K562 (cell line): ENCODE measurements at regions not wholly inside any gene's neighbourhood (a gene's known extent, or its start where the extent isn't known, plus 50 kb on each side); places are given as distances from the start of the nearest gene placed in this dataset.
"Not testable (repeated sequence)": the region's sequence is repeated elsewhere in the genome, so short reads cannot be mapped to it uniquely, and the experiment has no call there.

Experiments
- ATAC-seq: fragments of 200-7000 bp; cut with Tn5 transposase; 3 replicates; pipeline ENCODE4 v1.9.1; 2020; ENCODE audit warnings: moderate library complexity
- BruUV-seq: library from RNA; stranded (reverse); fragments of 400-500 nt; replicated peaks from 2 replicates; lab custom pipeline; 2021; lab: Mats Ljungman, UMichigan
- CTCF ChIA-PET: fragments of 300-600 bp; formaldehyde crosslinking; extraction: SDS; loops from one replicate; lab custom pipeline; 2021; ENCODE audit warnings: low intra/inter-chr PET ratio; lab: Yijun Ruan, JAX
- POLR2A ChIA-PET: fragments of 300-600, 350-650 bp; sonication (Branson Sonifier 250); formaldehyde crosslinking; extraction: SDS; loops from one replicate; lab custom pipeline; 2021; ENCODE audit warnings: antibody characterized with exemption, inconsistent platforms; lab: Yijun Ruan, JAX
- DNase-seq, 4 experiments: peaks; one replicate each; pipeline versions ENCODE4 v3.0.0 to v3.0.0-alpha.2; 2011 to 2018; ENCODE audit warnings: low spot score in 3 of 4, mixed read lengths in 3 of 4; ENCODE audit errors: extremely low read depth in 1 of 4
- FAIRE-seq: peaks from 2 replicates; lab custom pipeline; 2011; peaks lifted over from hg19 to GRCh38; lab: Jason Lieb, UNC
- H2AFZ ChIP-seq: 2 replicates; pipeline ENCODE4 v1.6.0; 2011; ENCODE audit warnings: low read depth, low read length, control low read depth, inconsistent platforms
- H3K27ac ChIP-seq: fragments of 200-600 bp; 3 replicates; pipeline ENCODE4 v1.8.0; 2011; ENCODE audit warnings: low read depth, mild to moderate bottlenecking, control low read depth, inconsistent platforms, low read length, moderate library complexity, mixed read lengths; ENCODE audit errors: extremely low read depth
- H3K27me3 ChIP-seq, 2 experiments: fragments of 300-600 bp in 1 of 2; 2 replicates in 1 of 2; 3 replicates in 1 of 2; pipeline versions ENCODE4 v1.6.0 to v1.8.0; 2011; ENCODE audit warnings: inconsistent platforms in 2 of 2, low read length in 2 of 2, mild to moderate bottlenecking in 1 of 2, mixed read lengths in 1 of 2, moderate library complexity in 1 of 2; ENCODE audit not compliant: control insufficient read depth in 2 of 2, insufficient read depth in 2 of 2
- H3K36me3 ChIP-seq: fragments of 300-600 bp; 3 replicates; pipeline ENCODE4 v1.8.0; 2011; ENCODE audit warnings: mild to moderate bottlenecking, low read length, inconsistent platforms; ENCODE audit not compliant: control insufficient read depth, insufficient read depth
- H3K4me1 ChIP-seq, 2 experiments: fragments of 200-600 bp in 1 of 2; replicated peaks in 1 of 2; 2 replicates in 1 of 2; 3 replicates in 1 of 2; pipeline versions ENCODE4 v1.5.1 to v1.8.0; 2011; ENCODE audit warnings: inconsistent platforms in 2 of 2, low read length in 2 of 2, mild to moderate bottlenecking in 1 of 2, mixed read lengths in 1 of 2, moderate library complexity in 1 of 2; ENCODE audit not compliant: control insufficient read depth in 2 of 2, insufficient read depth in 2 of 2
- H3K4me2 ChIP-seq: 2 replicates; pipeline ENCODE4 v1.6.1; 2011; ENCODE audit warnings: low read length, control low read depth, inconsistent platforms, mixed read lengths; ENCODE audit not compliant: insufficient read depth
- H3K4me3 ChIP-seq: fragments of 200-600 bp; sonication (generic), shearing (Covaris generic); 2 replicates; pipeline ENCODE4 v1.5.1; 2016; ENCODE audit warnings: control low read depth, inconsistent platforms
- H3K79me2 ChIP-seq: fragments of 200-600 bp; 3 replicates; pipeline ENCODE4 v1.8.0; 2011; ENCODE audit warnings: low read length, inconsistent platforms; ENCODE audit not compliant: control insufficient read depth, insufficient read depth
- H3K9ac ChIP-seq, 2 experiments: 2 replicates each; pipeline versions ENCODE4 v1.6.0 to v1.6.1; 2011; ENCODE audit warnings: low read depth in 2 of 2, low read length in 2 of 2, control low read depth in 1 of 2, inconsistent platforms in 1 of 2, mild to moderate bottlenecking in 1 of 2, mixed read lengths in 1 of 2; ENCODE audit not compliant: insufficient read depth in 1 of 2
- H3K9me1 ChIP-seq: one replicate; pipeline ENCODE4 v1.6.0; 2011; ENCODE audit warnings: inconsistent platforms, mild to moderate bottlenecking, low read length, moderate library complexity; ENCODE audit not compliant: control insufficient read depth, insufficient read depth
- H3K9me3 ChIP-seq: replicated peaks from 2 replicates; pipeline ENCODE4 v1.5.1; 2011; ENCODE audit warnings: low read depth, low read length, inconsistent platforms; ENCODE audit not compliant: control insufficient read depth, insufficient read depth
- H4K20me1 ChIP-seq: replicated peaks from 2 replicates; pipeline ENCODE4 v1.6.1; 2011; ENCODE audit warnings: low read length, inconsistent platforms, mixed read lengths; ENCODE audit not compliant: control insufficient read depth, insufficient read depth
- BCL6 ChIP-seq: fragments of 250-450 bp; sonication (Bioruptor Pico); IDR thresholded peaks from 2 replicates; pipeline ENCODE4 v1.4.0; 2020
- EGR1 ChIP-seq: fragments of 450-650 bp; conservative IDR thresholded peaks from 2 replicates; pipeline ENCODE4 v1.6.1; 2017; ENCODE audit warnings: mild to moderate bottlenecking
- EP300 ChIP-seq: IDR thresholded peaks from 2 replicates; pipeline ENCODE4 v1.6.1; 2012; ENCODE audit warnings: low read length, improper control_type of control experiment
- LCOR ChIP-seq: sonication (generic); formaldehyde crosslinking; IDR thresholded peaks from 2 replicates; pipeline ENCODE4 v1.8.0; 2022; ENCODE audit warnings: mild to moderate bottlenecking, missing genetic modification reagents
- RBM25 ChIP-seq: fragments of 200-400 bp; formaldehyde crosslinking; IDR thresholded peaks from 2 replicates; pipeline ENCODE4 v1.6.1; 2018; ENCODE audit warnings: low read length, low read depth, moderate library complexity; ENCODE audit not compliant: severe bottlenecking
- SAFB2 ChIP-seq: fragments of 200-400 bp; formaldehyde crosslinking; IDR thresholded peaks from 2 replicates; pipeline ENCODE4 v1.6.1; 2018; ENCODE audit warnings: borderline replicate concordance, low read length, low read depth, moderate library complexity; ENCODE audit not compliant: severe bottlenecking
- SREBF1 ChIP-seq: fragments of 150-350 bp; IDR thresholded peaks from 2 replicates; pipeline ENCODE4 v1.6.1; 2014; ENCODE audit warnings: antibody characterized with exemption, low read depth, low read length, borderline replicate concordance
- ZBTB17 ChIP-seq: fragments of 450-650 bp; formaldehyde crosslinking; IDR thresholded peaks from 2 replicates; pipeline ENCODE4 v1.4.0; 2020; ENCODE audit warnings: mild to moderate bottlenecking
- ZNF146 ChIP-seq: IDR thresholded peaks from one replicate; pipeline ENCODE4 v1.6.1; 2018; ENCODE audit warnings: missing compliant biosample characterization; ENCODE audit not compliant: unreplicated experiment
- WGBS: fragments of 100-300 bp; shearing (Covaris generic); methylation state at CpG from one replicate; pipeline ENCODE4 v1.1.6; 2016; ENCODE audit warnings: low coverage, mixed read lengths; ENCODE audit not compliant: insufficient coverage; ENCODE audit errors: missing lambda C conversion rate; 5-methylcytosine and 5-hydroxymethylcytosine counted together
- in situ Hi-C: fragments of 300-500 bp; cut with MboI; formaldehyde crosslinking; loops from 4 replicates; pipeline ENCODE4 v1.15.0; 2018; ENCODE audit warnings: inconsistent platforms, mixed read lengths
- intact Hi-C: fragments of 100-400 bp; cut with micrococcal nuclease; formaldehyde crosslinking; loops from 2 replicates; pipeline ENCODE4 v1.14.2; 2022
- TF ChIP-seq, protein P1 (sequence below): fragments of 450-650 bp; IDR thresholded peaks from 2 replicates; pipeline ENCODE4 v1.7.1; 2018; ENCODE audit warnings: mild to moderate bottlenecking, low read depth; ENCODE audit not compliant: partially characterized antibody
- TF ChIP-seq, protein P2 (sequence below), 2 experiments: fragments of 450-650 bp; IDR thresholded peaks; 2 replicates each; pipeline ENCODE4 v1.6.1; 2016

DNA sequence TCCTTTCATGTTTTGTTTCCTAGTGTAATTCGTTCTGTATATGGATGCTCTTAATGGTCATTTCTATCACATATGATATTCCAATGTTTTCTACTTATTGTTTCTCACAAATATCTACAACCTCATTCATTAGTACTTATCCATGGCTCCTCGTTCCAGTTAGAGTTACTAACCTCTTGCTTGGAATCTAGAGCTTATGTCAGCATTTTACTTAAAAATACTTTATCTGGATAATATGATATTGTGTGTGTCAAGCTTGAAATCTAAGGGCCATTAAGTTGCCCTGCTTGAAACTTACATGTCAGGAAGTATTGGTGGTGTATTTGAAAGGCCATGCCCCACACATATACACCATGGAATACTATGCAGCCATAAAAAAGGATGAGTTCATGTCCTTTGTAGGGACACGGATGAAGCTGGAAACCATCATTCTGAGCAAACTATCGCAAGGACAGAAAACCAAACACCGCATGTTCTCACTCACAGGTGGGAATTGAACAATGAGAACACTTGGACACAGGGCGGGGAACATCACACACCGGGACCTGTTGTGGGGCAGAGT lies 70.7 kb upstream of the CD302 start:
- H3K4me1 ChIP-seq, intact Hi-C loops, H3K4me2 ChIP-seq, BruUV-seq, in situ Hi-C loops, H4K20me1 ChIP-seq, H3K27ac ChIP-seq, H3K9me3 ChIP-seq, H3K79me2 ChIP-seq, POLR2A ChIA-PET, DNase-seq, H2AFZ ChIP-seq, H3K4me3 ChIP-seq, H3K27me3 ChIP-seq, ATAC-seq, FAIRE-seq, H3K36me3 ChIP-seq, CTCF ChIA-PET, H3K9ac ChIP-seq, H3K9me1 ChIP-seq: not testable (repeated sequence)
- TF ChIP-seq ZNF146 = peak; percentile 64
- peak; percentile 28 for TF ChIP-seq RBM25
- 0% methylated on average over 5 of the region's 7 CpGs for WGBS

DNA sequence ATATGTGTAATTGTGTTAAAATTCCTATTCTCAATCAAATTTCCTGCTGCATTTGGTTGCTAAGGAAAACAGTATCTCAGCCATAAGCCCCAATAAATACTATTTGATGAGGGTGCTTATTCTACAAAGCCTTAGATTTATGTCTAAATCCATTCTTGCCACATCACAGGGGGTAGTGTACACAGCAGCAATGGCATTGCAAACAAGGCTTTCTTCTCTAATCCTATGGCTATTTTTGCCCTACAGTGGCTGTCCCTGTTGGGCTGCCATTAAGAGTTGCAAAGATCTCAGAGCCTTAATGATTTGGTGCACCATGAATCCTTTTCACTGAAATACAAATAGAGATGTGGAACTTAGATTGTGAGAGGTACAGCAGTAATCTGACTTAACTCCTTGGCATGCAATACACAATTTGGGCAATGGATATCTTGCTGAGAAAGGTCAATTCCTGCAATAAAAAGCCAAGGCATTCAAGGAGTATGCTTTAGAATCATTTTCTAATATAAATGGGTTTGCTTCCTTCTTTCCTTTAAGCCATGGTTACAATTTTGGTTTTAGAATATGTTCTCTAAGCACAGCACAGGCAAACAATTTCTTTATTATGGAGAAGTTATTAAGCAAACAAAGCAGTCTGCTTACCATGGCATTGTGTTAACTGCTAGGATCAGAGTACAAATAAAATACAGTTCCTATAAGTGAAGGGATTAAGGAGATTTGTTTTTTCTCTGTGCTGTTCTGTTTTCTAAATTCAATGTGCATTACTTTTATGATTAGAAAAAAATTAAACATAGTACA lies 69.8 kb upstream of the CD302 start:
- Histone ChIP-seq H3K79me2 (no peaks in the 10 kb centered on the region), H3K4me1 (no peaks in the 10 kb centered on the region), H3K27me3 (no peaks in the 10 kb centered on the region), H3K4me2 (no peak overlapping the region), H2AFZ (no peak overlapping the region), H3K9ac (no peak overlapping the region), H3K9me1 (no peaks in the 10 kb centered on the region), H3K9me3 (no peaks in the 10 kb centered on the region), H3K36me3 (no peaks in the 10 kb centered on the region), H3K4me3 (no peak overlapping the region), H4K20me1 (no peaks in the 10 kb centered on the region), H3K27ac (no peak overlapping the region)
- no TSS peak for BruUV-seq
- intact Hi-C loops = no loop called here
- POLR2A ChIA-PET = no interaction called here
- ATAC-seq (no peak), DNase-seq (no peak), FAIRE-seq (no peak)
- in situ Hi-C loops = no loop called here
- CTCF ChIA-PET = no interaction called here
- TF ChIP-seq, protein P1, sequence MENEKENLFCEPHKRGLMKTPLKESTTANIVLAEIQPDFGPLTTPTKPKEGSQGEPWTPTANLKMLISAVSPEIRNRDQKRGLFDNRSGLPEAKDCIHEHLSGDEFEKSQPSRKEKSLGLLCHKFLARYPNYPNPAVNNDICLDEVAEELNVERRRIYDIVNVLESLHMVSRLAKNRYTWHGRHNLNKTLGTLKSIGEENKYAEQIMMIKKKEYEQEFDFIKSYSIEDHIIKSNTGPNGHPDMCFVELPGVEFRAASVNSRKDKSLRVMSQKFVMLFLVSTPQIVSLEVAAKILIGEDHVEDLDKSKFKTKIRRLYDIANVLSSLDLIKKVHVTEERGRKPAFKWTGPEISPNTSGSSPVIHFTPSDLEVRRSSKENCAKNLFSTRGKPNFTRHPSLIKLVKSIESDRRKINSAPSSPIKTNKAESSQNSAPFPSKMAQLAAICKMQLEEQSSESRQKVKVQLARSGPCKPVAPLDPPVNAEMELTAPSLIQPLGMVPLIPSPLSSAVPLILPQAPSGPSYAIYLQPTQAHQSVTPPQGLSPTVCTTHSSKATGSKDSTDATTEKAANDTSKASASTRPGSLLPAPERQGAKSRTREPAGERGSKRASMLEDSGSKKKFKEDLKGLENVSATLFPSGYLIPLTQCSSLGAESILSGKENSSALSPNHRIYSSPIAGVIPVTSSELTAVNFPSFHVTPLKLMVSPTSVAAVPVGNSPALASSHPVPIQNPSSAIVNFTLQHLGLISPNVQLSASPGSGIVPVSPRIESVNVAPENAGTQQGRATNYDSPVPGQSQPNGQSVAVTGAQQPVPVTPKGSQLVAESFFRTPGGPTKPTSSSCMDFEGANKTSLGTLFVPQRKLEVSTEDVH = no peak
- no peak for TF ChIP-seq SAFB2
- no peak for TF ChIP-seq EP300
- TF ChIP-seq BCL6 (CRISPR knock-in tag) = no peak
- TF ChIP-seq, protein P2, sequence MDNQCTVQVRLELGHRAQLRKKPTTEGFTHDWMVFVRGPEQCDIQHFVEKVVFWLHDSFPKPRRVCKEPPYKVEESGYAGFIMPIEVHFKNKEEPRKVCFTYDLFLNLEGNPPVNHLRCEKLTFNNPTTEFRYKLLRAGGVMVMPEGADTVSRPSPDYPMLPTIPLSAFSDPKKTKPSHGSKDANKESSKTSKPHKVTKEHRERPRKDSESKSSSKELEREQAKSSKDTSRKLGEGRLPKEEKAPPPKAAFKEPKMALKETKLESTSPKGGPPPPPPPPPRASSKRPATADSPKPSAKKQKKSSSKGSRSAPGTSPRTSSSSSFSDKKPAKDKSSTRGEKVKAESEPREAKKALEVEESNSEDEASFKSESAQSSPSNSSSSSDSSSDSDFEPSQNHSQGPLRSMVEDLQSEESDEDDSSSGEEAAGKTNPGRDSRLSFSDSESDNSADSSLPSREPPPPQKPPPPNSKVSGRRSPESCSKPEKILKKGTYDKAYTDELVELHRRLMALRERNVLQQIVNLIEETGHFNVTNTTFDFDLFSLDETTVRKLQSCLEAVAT (IDR thresholded peaks at IDR 0.05) = no peak
- TF ChIP-seq LCOR (CRISPR knock-in tag) = no peak
- no peak for TF ChIP-seq SREBF1
- TF ChIP-seq EGR1 = no peak
- no peak for TF ChIP-seq ZBTB17
